ENCODE measurements at regions not wholly inside any gene's neighbourhood (a gene's known extent, or its start where the extent isn't known, plus 50 kb on each side); places are given as distances from the start of the nearest gene placed in this dataset.
A peak's percentile ranks its signal among the peaks of the same experiment; 100 is the strongest.

DNA sequence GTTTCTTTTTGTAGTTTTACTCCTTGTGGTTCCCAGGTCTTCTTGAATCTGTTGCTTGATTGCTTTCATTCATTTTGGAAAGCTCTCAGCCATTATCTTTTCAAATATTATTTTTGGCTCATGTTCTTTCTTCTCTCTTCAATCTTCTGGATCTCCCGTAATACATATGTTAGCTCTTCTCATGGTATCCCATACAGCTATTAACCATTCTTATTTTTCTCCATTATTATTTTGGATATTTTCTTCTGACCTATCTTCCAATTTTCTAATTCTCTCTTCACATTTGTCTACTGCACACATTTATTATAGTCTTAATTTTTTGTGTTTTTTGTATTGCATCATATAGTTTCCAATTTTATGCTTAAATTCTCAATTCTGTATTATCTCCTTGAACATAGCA is 123.9 kb upstream of the ARID2 start:
- Histone ChIP-seq H3K27me3 (ENCODE audit: insufficient read depth, low read length) (no peaks in the 10 kb centered on the region), H3K4me1 (ENCODE audit: control insufficient read depth, insufficient read depth, low read length, unreplicated experiment) (no peaks in the 10 kb centered on the region), H2AFZ (ENCODE audit: low read length, unreplicated experiment) (no peak overlapping the region), H3K79me2 (ENCODE audit: control insufficient read depth, insufficient read depth, low read length, unreplicated experiment) (no peaks in the 10 kb centered on the region), H3K4me3 (ENCODE audit: low read depth, low read length) (no peak overlapping the region), H3K36me3 (ENCODE audit: insufficient read depth, low read length) (no peaks in the 10 kb centered on the region), H3K27ac (ENCODE audit: low read depth, low read length) (no peak overlapping the region)

GRCh38 chr12:45611061-45611460 is 118.4 kb upstream of the ARID2 start:
- H2AFZ ChIP-seq (ENCODE audit: low read length, unreplicated experiment), result peak overlapping the region; percentile 49
- no peak overlapping the region for H3K27ac ChIP-seq (ENCODE audit: low read depth, low read length)
- no peaks in the 10 kb centered on the region for H3K27me3 ChIP-seq (ENCODE audit: insufficient read depth, low read length)
- H3K4me3 ChIP-seq (ENCODE audit: low read depth, low read length), result no peak overlapping the region
- peaks cover 35% of the 10 kb centered on the region for H3K4me1 ChIP-seq (ENCODE audit: control insufficient read depth, insufficient read depth, low read length, unreplicated experiment)
- H3K36me3 ChIP-seq (ENCODE audit: insufficient read depth, low read length), result no peaks in the 10 kb centered on the region
- no peaks in the 10 kb centered on the region for H3K79me2 ChIP-seq (ENCODE audit: control insufficient read depth, insufficient read depth, low read length, unreplicated experiment)

DNA sequence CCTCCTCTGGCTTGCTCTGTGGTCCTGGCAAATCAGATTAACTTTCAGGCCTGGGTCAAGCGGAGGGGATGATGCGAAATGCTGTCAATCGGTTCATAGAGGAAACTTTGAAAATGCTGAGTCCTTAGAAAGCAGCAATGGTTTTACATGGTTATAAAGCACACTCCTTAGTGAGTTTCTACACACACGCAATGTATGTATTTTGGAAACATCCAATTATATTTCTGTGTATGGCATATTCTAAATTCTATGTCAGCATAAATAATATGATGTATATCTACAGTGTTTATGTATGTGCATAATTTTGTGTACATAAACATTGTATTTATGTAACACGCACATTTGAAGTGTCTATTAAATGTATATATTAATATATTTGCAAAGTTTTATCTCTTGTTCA is 118.0 kb upstream of the ARID2 start:
- H2AFZ ChIP-seq (ENCODE audit: low read length, unreplicated experiment), result peak overlapping the region; percentile 49
- no peak overlapping the region for H3K4me3 ChIP-seq (ENCODE audit: low read depth, low read length)

DNA sequence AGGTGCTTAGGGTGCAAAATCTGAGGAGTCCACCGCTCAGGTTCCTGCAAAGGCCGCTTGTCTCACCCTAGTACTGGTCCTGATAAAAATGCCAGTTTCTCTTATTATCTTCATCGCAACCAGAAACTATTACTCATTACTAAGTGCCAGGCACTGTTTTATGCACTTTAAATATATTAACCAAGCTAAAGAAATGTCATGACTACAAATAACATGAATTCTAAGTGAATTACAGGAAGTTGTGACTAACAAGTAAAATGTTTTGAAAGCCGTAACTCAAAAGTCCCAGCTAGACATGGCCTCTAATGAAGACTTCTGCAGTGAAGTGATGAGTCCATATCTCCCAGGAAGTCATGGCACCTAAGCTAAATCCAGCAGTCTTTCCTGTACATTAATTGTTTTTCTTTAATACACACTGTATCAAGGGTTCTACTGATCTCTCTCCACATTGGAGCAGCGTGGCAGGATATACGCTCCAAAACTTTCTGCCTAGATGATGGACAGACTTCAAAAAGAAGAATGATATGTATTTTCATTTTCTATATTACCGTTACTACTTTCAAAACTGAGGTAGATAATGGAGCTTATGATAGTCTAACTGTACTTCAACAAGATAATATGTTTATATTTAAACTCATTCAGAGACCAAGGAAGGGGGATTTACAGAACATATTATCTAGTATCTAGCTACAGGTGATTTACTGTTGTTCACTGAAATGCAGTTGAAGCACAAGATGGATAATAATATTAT is 117.3 kb upstream of the ARID2 start:
- Histone ChIP-seq H3K4me3 (ENCODE audit: low read depth, low read length) (no peak overlapping the region; the same call in 1 of the 2 replicates), H3K27ac (ENCODE audit: low read depth, low read length) (peak overlapping the region; percentile 36), H3K4me1 (ENCODE audit: control insufficient read depth, insufficient read depth, low read length, unreplicated experiment) (peaks cover 35% of the 10 kb centered on the region), H3K36me3 (ENCODE audit: insufficient read depth, low read length) (no peaks in the 10 kb centered on the region), H2AFZ (ENCODE audit: low read length, unreplicated experiment) (no peak overlapping the region), H3K79me2 (ENCODE audit: control insufficient read depth, insufficient read depth, low read length, unreplicated experiment) (no peaks in the 10 kb centered on the region), H3K27me3 (ENCODE audit: insufficient read depth, low read length) (no peaks in the 10 kb centered on the region)

More for the DNA sequence above, 118.0 kb upstream of the ARID2 start:
- Histone ChIP-seq H3K27ac (ENCODE audit: low read depth, low read length) (no peak overlapping the region), H3K4me1 (ENCODE audit: control insufficient read depth, insufficient read depth, low read length, unreplicated experiment) (peaks cover 35% of the 10 kb centered on the region), H3K27me3 (ENCODE audit: insufficient read depth, low read length) (no peaks in the 10 kb centered on the region), H3K36me3 (ENCODE audit: insufficient read depth, low read length) (no peaks in the 10 kb centered on the region), H3K79me2 (ENCODE audit: control insufficient read depth, insufficient read depth, low read length, unreplicated experiment) (no peaks in the 10 kb centered on the region)

- Histone ChIP-seq H3K36me3 (ENCODE audit: insufficient read depth, low read length) (no peaks in the 10 kb centered on the region), H3K79me2 (ENCODE audit: control insufficient read depth, insufficient read depth, low read length, unreplicated experiment) (no peaks in the 10 kb centered on the region), H3K4me1 (ENCODE audit: control insufficient read depth, insufficient read depth, low read length, unreplicated experiment) (peaks cover 35% of the 10 kb centered on the region), H3K27ac (ENCODE audit: low read depth, low read length) (0 out of 2 replicates have a peak overlapping the region, but pooled peaks have one; percentile 5), H3K4me3 (ENCODE audit: low read depth, low read length) (no peak overlapping the region), H3K27me3 (ENCODE audit: insufficient read depth, low read length) (no peaks in the 10 kb centered on the region), H2AFZ (ENCODE audit: low read length, unreplicated experiment) (peak overlapping the region; percentile 42)
Measured at GRCh38 chr12:45613296-45613695, 116.2 kb upstream of the ARID2 start.

DNA sequence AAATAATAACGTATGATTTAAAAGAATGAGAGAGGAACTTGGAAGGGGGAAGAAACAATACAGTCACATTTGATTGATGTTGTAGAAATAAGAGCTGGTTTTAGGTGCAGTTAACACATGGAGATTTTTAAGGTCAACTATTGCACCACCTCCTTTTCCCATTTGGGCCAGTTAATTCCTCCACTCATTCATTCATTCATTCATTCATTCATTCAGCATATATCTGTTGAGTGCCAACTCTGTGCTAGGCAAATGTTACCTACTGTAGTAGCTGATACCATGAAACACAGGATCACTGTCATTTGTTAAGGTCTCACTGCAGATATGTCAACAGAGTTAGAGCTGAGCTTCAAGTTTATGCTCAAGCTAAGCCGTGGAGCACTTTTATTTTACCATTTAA is 115.7 kb upstream of the ARID2 start:
- Histone ChIP-seq H3K27me3 (ENCODE audit: insufficient read depth, low read length) (no peaks in the 10 kb centered on the region), H3K4me3 (ENCODE audit: low read depth, low read length) (no peak overlapping the region), H3K79me2 (ENCODE audit: control insufficient read depth, insufficient read depth, low read length, unreplicated experiment) (no peaks in the 10 kb centered on the region), H2AFZ (ENCODE audit: low read length, unreplicated experiment) (peak overlapping the region; percentile 42), H3K27ac (ENCODE audit: low read depth, low read length) (0 out of 2 replicates have a peak overlapping the region, but pooled peaks have one; percentile 5), H3K4me1 (ENCODE audit: control insufficient read depth, insufficient read depth, low read length, unreplicated experiment) (peaks cover 35% of the 10 kb centered on the region), H3K36me3 (ENCODE audit: insufficient read depth, low read length) (no peaks in the 10 kb centered on the region)

GRCh38 chr12:45615268-45615667 is 114.2 kb upstream of the ARID2 start:
- no peak overlapping the region for H2AFZ ChIP-seq (ENCODE audit: low read length, unreplicated experiment)
- no peaks in the 10 kb centered on the region for H3K27me3 ChIP-seq (ENCODE audit: insufficient read depth, low read length)
- no peak overlapping the region for H3K4me3 ChIP-seq (ENCODE audit: low read depth, low read length)
- H3K4me1 ChIP-seq (ENCODE audit: control insufficient read depth, insufficient read depth, low read length, unreplicated experiment), result peaks cover 35% of the 10 kb centered on the region
- no peaks in the 10 kb centered on the region for H3K36me3 ChIP-seq (ENCODE audit: insufficient read depth, low read length)
- no peaks in the 10 kb centered on the region for H3K79me2 ChIP-seq (ENCODE audit: control insufficient read depth, insufficient read depth, low read length, unreplicated experiment)
- no peak overlapping the region for H3K27ac ChIP-seq (ENCODE audit: low read depth, low read length)

- Histone ChIP-seq H3K27me3 (ENCODE audit: insufficient read depth, low read length) (no peaks in the 10 kb centered on the region), H3K27ac (ENCODE audit: low read depth, low read length) (no peak overlapping the region), H3K4me3 (ENCODE audit: low read depth, low read length) (no peak overlapping the region), H2AFZ (ENCODE audit: low read length, unreplicated experiment) (no peak overlapping the region), H3K36me3 (ENCODE audit: insufficient read depth, low read length) (no peaks in the 10 kb centered on the region), H3K79me2 (ENCODE audit: control insufficient read depth, insufficient read depth, low read length, unreplicated experiment) (no peaks in the 10 kb centered on the region), H3K4me1 (ENCODE audit: control insufficient read depth, insufficient read depth, low read length, unreplicated experiment) (peaks cover 13% of the 10 kb centered on the region)
Measured at GRCh38 chr12:45619736-45620135, 109.8 kb upstream of the ARID2 start.

GRCh38 chr12:45621703-45622102 is 107.8 kb upstream of the ARID2 start:
- H2AFZ ChIP-seq (ENCODE audit: low read length, unreplicated experiment), result no peak overlapping the region
- H3K79me2 ChIP-seq (ENCODE audit: control insufficient read depth, insufficient read depth, low read length, unreplicated experiment), result no peaks in the 10 kb centered on the region
- H3K27ac ChIP-seq (ENCODE audit: low read depth, low read length), result no peak overlapping the region
- no peaks in the 10 kb centered on the region for H3K36me3 ChIP-seq (ENCODE audit: insufficient read depth, low read length)
- no peak overlapping the region for H3K4me3 ChIP-seq (ENCODE audit: low read depth, low read length)
- H3K27me3 ChIP-seq (ENCODE audit: insufficient read depth, low read length), result no peaks in the 10 kb centered on the region
- H3K4me1 ChIP-seq (ENCODE audit: control insufficient read depth, insufficient read depth, low read length, unreplicated experiment), result no peaks in the 10 kb centered on the region

- Histone ChIP-seq H3K27ac (ENCODE audit: low read depth, low read length) (no peak overlapping the region), H2AFZ (ENCODE audit: low read length, unreplicated experiment) (no peak overlapping the region), H3K36me3 (ENCODE audit: insufficient read depth, low read length) (no peaks in the 10 kb centered on the region), H3K27me3 (ENCODE audit: insufficient read depth, low read length) (peaks cover 5% of the 10 kb centered on the region; the same call in 1 of the 2 replicates), H3K4me3 (ENCODE audit: low read depth, low read length) (no peak overlapping the region), H3K79me2 (ENCODE audit: control insufficient read depth, insufficient read depth, low read length, unreplicated experiment) (no peaks in the 10 kb centered on the region), H3K4me1 (ENCODE audit: control insufficient read depth, insufficient read depth, low read length, unreplicated experiment) (no peaks in the 10 kb centered on the region)
Measured at GRCh38 chr12:45622210-45622937, 107.1 kb upstream of the ARID2 start.

- no peak overlapping the region for H2AFZ ChIP-seq (ENCODE audit: low read length, unreplicated experiment)
- no peak overlapping the region for H3K4me3 ChIP-seq (ENCODE audit: low read depth, low read length)
- peaks cover 7% of the 10 kb centered on the region; the same call in 1 of the 2 replicates for H3K27me3 ChIP-seq (ENCODE audit: insufficient read depth, low read length)
- no peaks in the 10 kb centered on the region for H3K36me3 ChIP-seq (ENCODE audit: insufficient read depth, low read length)
- H3K27ac ChIP-seq (ENCODE audit: low read depth, low read length), result no peak overlapping the region
- H3K4me1 ChIP-seq (ENCODE audit: control insufficient read depth, insufficient read depth, low read length, unreplicated experiment), result no peaks in the 10 kb centered on the region
- H3K79me2 ChIP-seq (ENCODE audit: control insufficient read depth, insufficient read depth, low read length, unreplicated experiment), result no peaks in the 10 kb centered on the region
Measured at GRCh38 chr12:45623221-45623620, 106.3 kb upstream of the ARID2 start.

All from ACC112 (cell line).